ENCODE measurements at regions not wholly inside any gene's neighbourhood (a gene's known extent, or its start where the extent isn't known, plus 50 kb on each side); places are given as distances from the start of the nearest gene placed in this dataset.

DNA sequence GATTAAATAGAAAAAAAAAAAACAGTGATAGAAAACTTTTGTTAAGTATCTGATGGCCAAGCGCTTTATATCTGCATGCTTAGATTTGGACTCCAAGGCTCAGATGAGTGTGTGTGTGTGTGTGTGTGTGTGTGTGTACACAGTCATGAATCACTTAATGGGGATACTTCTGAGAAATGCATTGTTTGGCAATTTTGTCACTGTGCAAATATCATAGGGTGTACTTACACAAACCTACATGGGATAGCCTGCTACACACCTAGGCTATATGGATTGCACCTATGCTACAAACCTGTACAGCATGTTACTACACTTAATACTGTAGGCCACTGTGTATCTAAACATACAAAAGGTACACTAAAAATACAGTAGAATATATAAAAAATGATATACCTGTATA, 635.6 kb upstream of the NUDT12 start:
- no peak for TF ChIP-seq CTCF (IDR thresholded peaks at IDR 0.05; ENCODE audit: low read depth, low read length, missing control alignments)
- in situ Hi-C loops (cut with HindIII; ENCODE audit: low sequenced_read_pairs), result loop anchor here (25.0 kb wide), 1 partner anchor 611 kb away; no protein-coding TSS in a partner anchor
- no peak for DNase-seq (ENCODE audit: low read depth)
- no peak overlapping the region for H3K4me3 ChIP-seq (ENCODE audit: low read depth, low read length)

GRCh38 chr5:104189909-104190308, 627.3 kb upstream of the NUDT12 start:
- no peak for TF ChIP-seq CTCF (IDR thresholded peaks at IDR 0.05; ENCODE audit: low read depth, low read length, missing control alignments)
- H3K4me3 ChIP-seq (ENCODE audit: low read depth, low read length), result no peak overlapping the region
- in situ Hi-C loops (cut with HindIII; ENCODE audit: low sequenced_read_pairs), result loop anchor here (25.0 kb wide), 1 partner anchor 603 kb away; no protein-coding TSS in a partner anchor
- peak; percentile 42 for DNase-seq (ENCODE audit: low read depth)

DNA sequence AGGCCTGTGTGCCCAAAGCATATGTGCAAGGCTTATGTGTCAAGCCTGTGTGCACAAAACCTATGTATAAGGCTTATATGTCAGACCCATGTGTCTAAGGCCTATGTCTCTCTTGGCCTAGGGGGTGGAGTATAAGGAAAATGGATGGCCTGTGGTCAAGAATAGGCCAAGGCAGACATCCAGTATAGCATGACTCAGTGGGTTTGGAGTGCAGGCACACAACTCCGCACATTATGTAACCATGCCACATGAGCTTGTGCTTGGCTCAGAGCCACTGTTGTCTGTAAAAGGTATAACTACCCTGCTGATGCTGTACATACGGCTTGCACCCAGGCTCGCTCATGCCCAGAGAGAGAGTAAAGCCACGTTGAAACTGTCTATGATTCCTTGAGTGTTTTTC, 626.4 kb upstream of the NUDT12 start:
- no peak for TF ChIP-seq CTCF (IDR thresholded peaks at IDR 0.05; ENCODE audit: low read depth, low read length, missing control alignments)
- H3K4me3 ChIP-seq (ENCODE audit: low read depth, low read length), result no peak overlapping the region
- in situ Hi-C loops (cut with HindIII; ENCODE audit: low sequenced_read_pairs), result loop anchor here (25.0 kb wide), 1 partner anchor 602 kb away; no protein-coding TSS in a partner anchor
- peak; percentile 62 for DNase-seq (ENCODE audit: low read depth)

GRCh38 chr5:104187656-104188055, 625.1 kb upstream of the NUDT12 start:
- TF ChIP-seq CTCF (IDR thresholded peaks at IDR 0.05; ENCODE audit: low read depth, low read length, missing control alignments), result no peak
- H3K4me3 ChIP-seq (ENCODE audit: low read depth, low read length), result no peak overlapping the region
- no peak for DNase-seq (ENCODE audit: low read depth)
- in situ Hi-C loops (cut with HindIII; ENCODE audit: low sequenced_read_pairs), result loop anchor here (25.0 kb wide), 1 partner anchor 600 kb away; no protein-coding TSS in a partner anchor

GRCh38 chr5:104186510-104186909, 623.9 kb upstream of the NUDT12 start:
- in situ Hi-C loops (cut with HindIII; ENCODE audit: low sequenced_read_pairs), result loop anchor here (25.0 kb wide), 1 partner anchor 599 kb away; no protein-coding TSS in a partner anchor
- no peak for DNase-seq (ENCODE audit: low read depth)
- no peak for TF ChIP-seq CTCF (IDR thresholded peaks at IDR 0.05; ENCODE audit: low read depth, low read length, missing control alignments)
- no peak overlapping the region for H3K4me3 ChIP-seq (ENCODE audit: low read depth, low read length)

DNA sequence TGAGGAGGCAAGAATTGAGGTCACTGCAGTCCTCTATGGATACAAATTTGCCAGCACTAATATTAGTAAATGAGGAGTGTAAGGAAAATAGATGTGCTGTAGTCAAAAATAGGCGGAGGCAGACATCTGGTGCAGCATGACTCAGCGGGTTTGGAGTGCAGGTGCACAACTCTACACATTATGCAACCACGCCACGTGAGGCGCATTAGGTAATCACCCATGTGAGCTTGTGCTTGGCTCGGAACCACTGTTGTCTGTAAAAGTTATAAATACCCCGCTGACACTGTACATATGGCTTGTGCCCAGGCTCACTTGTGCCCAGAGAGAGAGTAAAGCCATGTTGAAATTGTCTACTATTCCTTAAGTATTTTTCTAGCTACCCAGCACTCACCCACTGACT, 623.5 kb upstream of the NUDT12 start:
- no peak overlapping the region for H3K4me3 ChIP-seq (ENCODE audit: low read depth, low read length)
- no peak for DNase-seq (ENCODE audit: low read depth)
- no peak for TF ChIP-seq CTCF (IDR thresholded peaks at IDR 0.05; ENCODE audit: low read depth, low read length, missing control alignments)
- in situ Hi-C loops (cut with HindIII; ENCODE audit: low sequenced_read_pairs), result loop anchor here (25.0 kb wide), 1 partner anchor 599 kb away; no protein-coding TSS in a partner anchor
